ENCODE measurements at regions not wholly inside any gene's neighbourhood (a gene's known extent, or its start where the extent isn't known, plus 50 kb on each side); places are given as distances from the start of the nearest gene placed in this dataset.
"Not testable (repeated sequence)": the region's sequence is repeated elsewhere in the genome, so short reads cannot be mapped to it uniquely, and the experiment has no call there.

DNA sequence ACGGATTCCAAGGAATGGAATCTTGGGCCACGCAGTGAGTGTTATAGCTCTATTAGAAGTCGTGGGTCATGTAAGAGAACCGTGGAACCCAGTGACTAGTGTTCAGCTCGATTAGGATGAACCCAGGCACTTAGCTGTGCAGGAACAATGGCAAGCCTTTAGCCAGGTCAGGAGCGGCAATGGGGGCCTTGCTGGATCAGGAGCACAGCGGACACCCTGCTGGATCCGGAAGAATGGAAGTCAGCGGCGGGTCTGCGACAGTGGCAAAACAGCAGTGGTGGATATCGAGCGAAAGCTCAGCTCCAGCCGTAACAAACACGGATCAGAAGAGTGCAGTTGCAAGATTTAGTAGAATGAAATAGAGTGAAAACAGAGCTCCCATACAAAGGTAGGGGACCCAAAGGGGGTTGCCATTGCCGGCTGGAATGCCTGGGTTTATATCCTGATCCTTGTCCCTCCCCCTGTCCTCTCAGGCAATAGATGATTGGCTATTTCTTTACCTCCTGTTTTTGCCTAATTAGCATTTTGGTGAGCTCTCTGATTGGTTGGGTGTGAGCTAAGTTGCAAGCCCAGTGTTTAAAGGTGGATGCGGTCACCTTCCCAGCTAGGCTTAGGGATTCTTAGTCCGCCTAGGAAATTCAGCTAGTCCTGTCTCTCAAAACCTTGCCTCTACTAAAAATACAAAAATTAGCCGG, 618.3 kb upstream of the CBLB start:
- DNase-seq = not testable (repeated sequence)

- DNase-seq = no peak
Measured at GRCh38 chr3:106488331-106488730, 619.5 kb upstream of the CBLB start.

GRCh38 chr3:106491796-106492195, 623.0 kb upstream of the CBLB start:
- DNase-seq = no peak

DNA sequence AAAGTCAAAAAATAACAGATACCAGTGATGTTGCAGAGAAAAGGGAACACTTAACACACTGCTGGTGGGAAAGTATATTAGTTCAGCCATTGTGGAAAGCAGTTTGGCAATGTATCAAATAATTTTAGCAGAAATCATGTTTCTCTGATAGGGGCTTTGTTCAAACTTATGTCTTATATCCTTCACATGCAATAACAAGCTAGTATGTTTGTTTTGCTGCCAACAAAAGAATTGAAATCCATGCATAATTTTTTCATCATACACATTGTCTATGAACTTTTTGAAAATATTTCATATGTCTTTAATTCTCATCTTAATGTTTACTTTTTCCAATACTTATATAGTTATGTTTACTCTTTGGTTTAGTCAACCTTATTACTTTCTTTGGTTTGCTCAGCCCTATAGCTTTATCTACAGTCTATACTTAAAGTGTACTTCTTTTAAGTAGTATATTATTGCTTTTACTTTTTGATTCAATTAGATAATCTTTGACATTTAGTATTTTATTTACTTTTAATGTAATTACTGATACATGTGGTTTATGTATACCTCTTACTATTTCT, 639.6 kb upstream of the CBLB start:
- no peak for DNase-seq

- DNase-seq = no peak
Measured at GRCh38 chr3:106510206-106510605, 641.4 kb upstream of the CBLB start.

GRCh38 chr3:106512846-106513245, 644.0 kb upstream of the CBLB start:
- DNase-seq = no peak

GRCh38 chr3:106514431-106514830, 645.6 kb upstream of the CBLB start:
- no peak for DNase-seq

GRCh38 chr3:106518516-106518915, 649.7 kb upstream of the CBLB start:
- no peak for DNase-seq

- DNase-seq = no peak
Measured at GRCh38 chr3:106522397-106522796, 653.6 kb upstream of the CBLB start.

- no peak for DNase-seq
Measured at GRCh38 chr3:106528932-106529331, 660.1 kb upstream of the CBLB start.

GRCh38 chr3:106529738-106530137, 660.9 kb upstream of the CBLB start:
- no peak for DNase-seq

GRCh38 chr3:106530367-106530766, 661.6 kb upstream of the CBLB start:
- DNase-seq = no peak

GRCh38 chr3:106531771-106532329, 663.0 kb upstream of the CBLB start:
- DNase-seq = not testable (repeated sequence)

DNA sequence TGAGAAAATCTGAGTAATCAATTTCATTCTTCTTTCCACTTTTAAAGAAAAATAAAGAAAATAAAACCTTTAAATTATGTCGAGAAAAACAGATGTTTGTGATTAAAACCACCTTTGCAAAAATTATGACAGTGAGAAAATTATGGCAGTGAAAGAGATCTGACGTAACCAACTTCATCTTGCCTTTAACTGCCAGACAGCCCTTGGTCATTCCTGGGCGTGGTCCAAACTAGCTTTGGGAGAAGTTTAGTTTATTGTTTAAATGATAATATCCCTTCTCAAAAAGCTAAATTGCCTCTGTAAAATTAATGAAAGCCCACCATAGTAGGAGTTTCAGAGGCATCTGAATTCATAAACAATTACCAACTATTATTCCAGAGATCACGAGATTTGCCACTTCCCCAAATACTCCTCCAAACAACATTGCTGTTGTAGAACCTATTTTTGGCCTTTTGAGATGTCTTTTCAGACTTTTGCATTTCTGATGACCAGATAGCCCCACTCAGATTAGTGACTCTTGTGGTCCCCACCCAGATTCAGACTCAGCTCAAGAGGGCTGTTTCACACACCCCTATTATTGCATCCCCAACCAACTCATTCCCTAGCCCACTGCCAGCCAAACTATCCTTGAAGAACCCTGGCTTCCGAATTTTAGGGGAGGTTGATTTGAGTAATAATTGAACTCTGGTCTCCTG, 664.4 kb upstream of the CBLB start:
- no peak for DNase-seq

GRCh38 chr3:106533788-106534160, 665.0 kb upstream of the CBLB start:
- DNase-seq = no peak

DNA sequence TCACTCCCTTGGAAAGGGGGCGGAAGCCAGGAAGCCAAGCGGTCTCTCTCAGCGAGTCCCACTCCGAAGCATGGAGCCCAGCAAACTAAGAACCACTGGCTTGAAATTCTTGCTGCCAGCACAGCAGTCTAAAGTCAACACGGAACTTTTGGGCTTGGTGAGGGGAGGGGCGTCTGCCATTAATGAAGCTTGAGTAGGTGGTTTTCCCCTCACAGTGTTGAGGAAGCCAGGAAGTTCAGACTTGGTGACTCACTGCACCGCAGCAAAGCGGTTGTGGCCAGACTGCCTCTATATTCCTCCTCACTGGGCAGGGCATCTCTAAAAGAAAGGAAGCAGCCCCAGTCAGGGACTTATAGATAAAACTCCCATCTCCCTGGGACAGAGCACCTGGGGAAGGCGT, 665.4 kb upstream of the CBLB start:
- peak; percentile 52 for DNase-seq

DNA sequence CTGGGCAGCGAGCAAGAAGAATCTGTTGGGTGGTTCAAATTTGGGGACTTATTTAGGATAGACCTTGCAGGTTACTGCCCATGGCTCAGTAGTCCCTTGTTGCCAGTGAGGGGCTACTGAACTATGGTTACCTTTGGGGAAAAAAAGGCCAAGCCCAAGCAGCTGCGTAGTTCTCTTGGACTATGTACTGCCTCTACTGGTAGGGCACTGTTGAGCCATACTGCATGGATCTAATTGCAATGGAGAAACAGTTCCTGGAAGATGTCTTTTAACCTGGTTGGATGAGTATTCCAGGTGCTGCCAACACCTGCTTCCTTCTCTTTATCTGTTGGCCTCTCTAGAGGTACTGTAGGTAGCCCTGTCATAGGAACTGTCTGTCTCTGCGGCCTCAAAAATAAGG, 671.9 kb upstream of the CBLB start:
- no peak for DNase-seq

- DNase-seq = no peak
Measured at GRCh38 chr3:106542101-106542769, 673.4 kb upstream of the CBLB start.

DNA sequence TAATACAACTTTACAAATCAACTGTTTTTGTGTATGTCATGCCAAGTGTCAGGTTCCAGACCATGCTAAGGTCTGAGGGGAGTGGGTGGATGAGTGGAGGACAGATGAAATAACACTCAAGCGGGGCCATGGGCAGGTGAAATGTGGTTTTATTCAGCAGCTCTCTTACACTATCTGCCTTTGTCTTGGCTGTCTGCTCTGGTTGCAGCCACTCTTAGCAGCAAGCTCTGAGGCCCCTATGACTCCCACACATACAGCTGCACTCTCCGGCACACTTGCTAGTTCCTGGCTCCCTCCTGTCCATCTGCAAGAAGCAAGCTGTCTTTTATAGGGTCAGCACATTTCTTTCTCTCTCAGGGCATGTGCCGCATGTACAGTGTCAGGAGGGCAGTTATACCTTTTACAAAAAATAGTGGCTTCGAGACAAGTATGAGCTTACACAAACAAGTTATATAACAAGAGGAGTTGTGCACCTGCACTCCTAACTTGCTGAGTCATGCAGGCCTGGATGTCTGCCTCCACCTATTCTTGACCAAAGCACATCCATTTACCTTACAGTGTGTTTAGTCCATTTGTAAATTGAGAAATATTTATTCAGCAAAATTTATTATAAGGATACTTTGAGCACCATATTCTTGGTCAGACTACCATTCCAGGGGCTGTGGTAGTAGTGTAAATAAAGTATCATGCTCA, 683.7 kb upstream of the CBLB start:
- DNase-seq = no peak

GRCh38 chr3:106560451-106560966, 691.7 kb upstream of the CBLB start:
- DNase-seq = no peak

DNA sequence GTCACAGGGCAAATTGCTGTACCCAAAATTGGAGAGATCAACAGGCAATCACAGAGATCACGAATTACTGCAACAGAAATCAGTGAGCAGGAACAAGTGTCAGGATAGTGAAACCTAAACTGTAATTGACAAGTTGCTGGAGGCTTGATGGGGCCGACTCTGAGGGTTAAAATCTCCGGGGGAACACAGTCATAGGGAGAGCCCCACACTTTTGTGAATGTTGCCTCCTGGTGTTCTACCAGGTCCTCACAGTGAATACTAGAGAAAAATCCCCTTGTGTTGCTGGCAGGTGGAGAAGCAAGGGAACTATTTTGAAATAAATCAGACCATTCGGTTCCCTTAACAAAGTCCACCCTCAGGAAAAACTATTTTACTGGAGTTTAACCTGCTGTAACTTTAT, 697.5 kb upstream of the CBLB start:
- DNase-seq = no peak

DNA sequence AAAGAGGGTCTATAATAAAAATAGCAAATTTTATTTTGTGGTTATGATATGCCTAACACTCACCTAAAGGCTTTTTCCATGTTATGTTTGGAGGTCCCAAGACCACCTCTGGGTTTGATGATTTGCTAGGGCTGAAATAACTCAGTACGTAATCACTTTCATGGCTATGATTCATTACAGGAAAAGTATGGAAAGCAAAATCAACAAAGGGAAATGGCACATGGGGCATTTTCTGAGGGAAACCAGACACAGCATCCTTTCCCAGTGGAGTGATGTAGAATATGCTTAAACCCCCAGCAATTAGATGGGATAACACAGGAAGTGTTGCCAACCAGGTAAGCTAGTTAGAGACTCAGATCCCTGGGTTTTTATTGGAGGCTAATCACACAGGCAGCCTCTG, 701.6 kb upstream of the CBLB start:
- DNase-seq = no peak

GRCh38 chr3:106573605-106574004, 704.8 kb upstream of the CBLB start:
- DNase-seq = no peak

Measured in activated CD8-positive, alpha-beta memory T cell treated with anti-CD3 and anti-CD28 coated beads, Interleukin-2, amount 50 U/mL, for 4 hours (primary cell).